IPS DF 4.7 (cell line): ENCODE measurements at regions not wholly inside any gene's neighbourhood (a gene's known extent, or its start where the extent isn't known, plus 50 kb on each side); places are given as distances from the start of the nearest gene placed in this dataset.
"Not testable (repeated sequence)": the region's sequence is repeated elsewhere in the genome, so short reads cannot be mapped to it uniquely, and the experiment has no call there.

Experiments
- DNase-seq: peaks from one replicate; pipeline ENCODE4 v3.0.0-alpha.2; 2013; ENCODE audit warnings: low spot score; ENCODE audit errors: extremely low read depth

DNA sequence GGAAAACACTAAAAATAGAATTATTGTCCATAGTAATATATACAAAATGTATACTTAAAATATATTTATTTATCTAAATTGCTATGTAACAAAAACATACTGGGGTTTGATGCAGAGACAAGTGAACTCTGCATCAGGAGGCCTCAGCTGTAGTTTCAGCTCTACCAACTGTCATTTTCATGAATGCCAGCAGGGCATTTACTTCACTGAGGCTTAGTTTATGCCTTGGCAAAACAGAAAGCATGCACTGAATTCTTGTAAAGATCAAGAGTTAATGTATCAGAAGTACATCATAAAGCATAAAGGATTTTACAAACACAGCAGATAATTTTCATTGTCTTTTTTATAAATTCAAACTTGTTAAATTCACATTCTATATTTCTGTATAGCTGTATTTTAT, 577.0 kb downstream of the C4orf33 start:
- no peak for DNase-seq

DNA sequence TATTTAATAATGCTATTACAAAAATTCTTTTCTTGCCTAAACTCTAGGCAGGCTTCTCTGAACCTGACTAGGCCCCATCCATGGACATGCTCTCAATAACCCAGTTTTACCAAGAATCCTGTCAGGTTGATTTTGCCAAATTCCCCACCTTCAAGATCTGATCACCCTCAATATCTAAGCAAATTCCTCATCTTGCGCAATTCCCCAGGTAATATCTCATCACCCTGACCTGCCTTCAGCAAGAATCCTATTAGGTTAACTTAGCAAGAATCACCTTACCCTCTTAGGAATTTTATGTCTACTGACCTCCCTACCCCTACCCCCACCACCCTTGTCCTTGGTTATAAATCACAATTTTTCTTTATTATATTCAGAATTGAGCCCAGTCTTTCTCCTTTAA, 579.1 kb downstream of the C4orf33 start:
- no peak for DNase-seq

DNA sequence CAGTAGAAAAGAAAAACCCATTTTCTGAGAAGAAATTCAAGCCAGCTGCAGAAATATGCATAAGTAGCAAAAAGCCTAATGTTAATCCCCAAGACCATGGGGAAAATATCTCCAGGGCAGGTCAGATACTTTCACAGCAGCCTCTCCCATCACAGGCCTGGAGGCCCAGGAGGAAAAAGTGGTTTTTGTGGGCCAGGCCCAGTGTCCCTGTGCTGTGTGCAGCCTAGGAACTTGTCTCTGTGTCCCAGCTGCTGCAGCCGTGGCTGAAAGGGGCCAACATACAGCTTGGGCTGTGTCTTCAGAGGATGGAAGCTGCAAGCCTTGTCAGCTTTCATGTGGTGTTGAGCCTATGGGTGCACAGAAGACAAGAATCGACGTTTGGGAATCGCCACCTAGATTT, 581.0 kb downstream of the C4orf33 start:
- no peak for DNase-seq

DNA sequence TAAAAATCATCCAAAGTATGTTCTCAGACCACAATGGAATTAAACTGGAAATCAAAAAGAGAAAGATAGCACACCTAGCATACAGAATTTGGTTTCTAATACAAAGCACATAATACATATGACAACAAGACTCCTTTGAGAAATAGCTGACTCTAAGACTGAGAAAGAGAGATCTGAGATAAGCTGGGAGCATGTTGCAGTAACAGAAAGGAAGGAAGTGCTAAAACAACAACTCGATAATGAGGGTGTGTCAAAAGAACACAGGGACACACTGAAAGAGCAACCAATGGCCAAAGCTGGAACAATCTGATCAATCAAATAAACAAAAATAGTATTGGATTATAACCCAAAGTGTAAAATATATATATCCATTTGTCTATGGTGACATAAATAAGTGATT, 586.6 kb downstream of the C4orf33 start:
- no peak for DNase-seq

DNA sequence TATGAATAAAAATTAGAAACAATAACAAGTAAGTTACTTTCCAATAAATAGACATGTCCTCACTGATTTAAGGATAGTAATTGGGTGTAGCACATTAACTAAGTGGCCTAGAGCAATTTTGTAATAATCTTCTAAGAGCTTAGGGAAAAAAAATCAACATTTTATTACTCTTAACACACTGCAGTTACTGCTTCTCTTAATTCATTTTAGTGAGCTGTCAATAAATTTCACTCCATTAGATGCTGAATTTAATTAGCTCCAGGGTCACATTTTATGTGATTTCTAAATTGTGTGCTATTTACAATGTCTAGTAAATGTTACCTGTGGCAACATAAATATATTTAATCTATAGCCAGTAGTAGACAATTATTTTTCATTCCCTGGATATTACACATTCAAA, 612.0 kb downstream of the C4orf33 start:
- no peak for DNase-seq

DNA sequence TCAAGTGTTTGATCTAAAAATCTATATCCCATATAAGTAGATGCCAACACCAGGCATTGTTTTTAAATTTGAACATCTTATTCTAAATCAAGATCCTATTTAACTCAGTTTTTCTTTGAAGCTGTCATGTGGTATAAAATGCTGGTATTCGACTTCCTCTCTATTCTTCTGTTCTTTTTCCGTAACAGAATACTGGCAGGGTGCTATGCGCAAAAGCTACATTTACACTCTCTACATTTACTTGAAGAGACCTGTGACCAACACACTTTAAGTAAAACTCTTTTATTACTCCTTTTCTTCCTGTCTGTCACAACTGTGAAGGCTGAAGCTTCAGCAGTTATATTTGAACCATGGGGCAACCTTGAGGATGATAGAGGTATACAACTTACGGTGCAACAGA, 612.8 kb downstream of the C4orf33 start:
- no peak for DNase-seq

DNA sequence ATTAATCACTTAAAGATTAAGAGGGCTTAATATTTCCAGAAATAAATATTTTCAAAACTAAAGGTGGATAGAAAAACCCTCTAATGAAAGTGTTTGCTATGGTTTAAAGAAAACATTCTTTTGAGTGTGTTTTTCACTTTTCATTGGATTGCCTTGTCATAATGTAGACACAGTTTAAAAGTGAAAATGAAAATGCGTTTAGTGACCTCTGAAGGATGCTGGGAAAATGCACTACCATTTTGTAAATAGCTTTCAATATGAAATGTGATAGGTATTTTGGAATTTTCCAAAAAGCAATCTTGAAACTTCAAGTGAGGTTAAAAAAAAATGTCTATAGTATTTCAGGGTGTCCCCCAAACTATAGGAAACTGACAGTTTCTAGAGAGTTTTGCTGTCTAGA, 642.2 kb downstream of the C4orf33 start:
- no peak for DNase-seq

DNA sequence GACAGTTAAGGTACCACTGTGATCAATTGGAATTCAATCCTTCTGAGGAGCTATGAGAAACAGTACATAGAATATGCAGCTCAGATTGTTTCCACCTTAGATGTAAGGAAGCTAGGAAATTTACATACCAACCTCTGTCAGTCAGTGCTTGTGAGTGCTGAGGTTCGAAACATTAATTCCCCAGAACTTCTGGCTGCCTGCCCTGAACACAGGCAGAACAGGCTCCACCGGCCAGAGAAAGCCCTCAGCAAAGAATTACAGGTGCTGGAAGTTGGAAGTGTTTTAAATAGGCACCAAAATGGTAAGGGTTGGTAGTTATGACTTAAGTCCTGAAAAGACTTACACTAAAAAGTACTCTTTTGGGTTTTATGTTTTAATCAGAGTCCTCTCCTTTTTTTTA, 651.8 kb downstream of the C4orf33 start:
- no peak for DNase-seq

DNA sequence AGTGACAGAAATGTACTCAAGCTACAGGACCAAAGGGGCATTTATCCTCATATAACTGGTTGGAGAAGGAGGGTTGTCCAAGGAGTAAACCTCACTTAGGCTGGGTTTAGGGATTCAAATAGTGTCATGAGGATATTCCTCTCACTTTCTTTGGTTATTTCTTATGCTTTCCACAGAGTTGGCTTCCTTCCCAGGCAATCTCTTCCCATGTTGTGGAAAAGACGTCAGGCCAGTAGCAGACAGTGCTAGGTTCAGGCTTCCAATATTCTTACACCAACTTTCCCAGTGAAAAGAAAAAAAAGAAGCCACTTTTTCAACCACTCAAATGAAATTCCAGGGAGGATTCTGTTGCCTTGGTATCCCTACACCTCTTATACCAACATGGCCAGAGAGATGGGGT, 653.0 kb downstream of the C4orf33 start:
- DNase-seq, result no peak

DNA sequence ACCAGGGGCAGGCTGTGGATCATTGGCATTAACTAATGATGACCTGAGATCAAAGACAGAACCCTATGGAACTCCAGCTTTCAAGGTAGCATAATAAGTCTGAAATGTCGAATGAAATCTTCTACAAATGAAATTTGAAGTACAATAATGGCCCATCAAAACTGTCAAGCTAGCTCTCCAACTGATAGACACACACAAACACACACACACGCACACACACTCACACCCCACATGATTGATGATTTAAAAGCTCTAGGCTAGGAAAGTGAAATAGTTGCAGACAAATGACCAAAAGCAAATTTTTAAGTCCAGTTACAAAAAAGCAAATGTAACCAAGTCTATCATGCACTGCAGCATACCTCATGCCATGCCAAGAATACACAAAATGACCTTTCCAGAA, 655.7 kb downstream of the C4orf33 start:
- no peak for DNase-seq

DNA sequence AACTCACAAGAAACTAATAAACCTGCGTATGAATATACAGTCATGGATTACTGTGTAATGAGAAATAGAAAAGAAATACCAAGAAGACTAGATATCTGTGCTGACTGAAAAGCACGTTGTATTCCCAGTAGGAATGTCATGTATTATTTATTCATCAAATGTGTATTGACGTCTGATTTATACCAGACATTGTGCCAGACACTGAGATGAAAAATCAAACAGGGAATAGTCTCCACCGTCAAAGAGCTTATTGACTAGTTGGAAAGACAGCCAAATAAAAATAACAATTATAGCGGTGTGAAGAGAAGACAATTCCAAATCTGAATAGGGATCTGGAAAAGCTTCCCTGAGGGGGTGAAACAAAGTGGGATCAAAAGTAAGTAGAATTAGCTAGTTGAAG, 687.6 kb downstream of the C4orf33 start:
- no peak for DNase-seq

DNA sequence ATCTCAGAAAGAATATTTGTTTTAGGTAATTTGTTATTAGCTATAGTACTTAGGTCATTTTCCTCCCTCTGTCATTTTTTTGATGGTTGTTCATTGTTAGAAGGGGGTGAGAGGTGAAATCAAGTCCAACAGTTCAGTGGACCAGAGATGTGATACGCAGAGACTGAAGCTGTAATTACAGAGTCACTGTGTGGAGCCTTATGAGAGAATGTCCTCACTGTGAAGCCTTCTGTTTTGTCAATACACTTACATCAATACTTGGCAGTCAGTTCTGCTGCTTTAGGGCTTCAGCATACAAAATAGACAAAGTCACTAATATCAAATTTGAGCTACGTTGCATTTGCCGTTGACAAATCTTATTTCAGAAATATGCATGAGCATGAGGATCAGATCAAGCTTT, 692.5 kb downstream of the C4orf33 start:
- DNase-seq, result no peak

DNA sequence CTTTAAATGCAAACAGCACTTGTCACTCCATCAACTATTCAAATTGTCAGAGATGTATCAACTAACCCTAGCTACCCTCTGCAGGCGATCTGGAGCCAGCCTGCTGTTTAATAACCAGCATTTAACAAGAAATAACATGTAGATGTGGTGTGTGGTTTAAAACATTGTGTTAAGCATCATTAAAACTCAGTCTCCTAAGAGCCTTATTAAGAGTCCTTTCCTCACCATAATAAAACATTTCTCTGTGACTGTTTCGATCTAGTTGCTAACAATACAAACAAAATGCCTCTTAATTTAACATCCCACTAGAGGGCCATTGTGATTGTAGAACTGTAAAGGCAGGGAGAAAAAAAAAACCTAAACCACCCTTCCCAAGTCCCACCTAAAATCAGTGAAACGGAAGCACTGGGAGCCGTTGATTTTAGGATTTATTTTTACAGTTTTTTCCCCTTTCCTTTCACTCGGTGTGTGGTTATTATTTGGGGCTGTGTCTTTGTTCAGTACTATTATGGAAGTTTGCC, 708.6 kb downstream of the C4orf33 start:
- no peak for DNase-seq

DNA sequence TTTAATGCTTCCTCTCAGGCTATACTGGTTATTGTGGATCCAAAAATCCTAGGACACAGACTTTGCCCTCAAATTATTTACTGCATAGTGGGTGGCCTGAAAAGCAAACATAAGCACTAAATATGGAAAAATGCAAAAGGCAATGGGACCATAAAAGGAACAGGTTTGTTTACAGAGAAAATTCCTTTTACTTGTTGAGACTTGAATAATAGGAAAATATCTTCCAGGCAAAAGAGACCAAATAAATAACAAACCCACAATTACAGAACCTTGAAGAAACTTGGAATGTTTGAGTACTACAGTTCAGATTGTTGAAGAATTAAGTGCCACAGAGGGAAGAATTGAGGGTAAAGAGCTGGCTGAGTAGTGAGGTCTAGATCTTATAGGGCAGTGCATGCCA, 711.0 kb downstream of the C4orf33 start:
- DNase-seq, result no peak

DNA sequence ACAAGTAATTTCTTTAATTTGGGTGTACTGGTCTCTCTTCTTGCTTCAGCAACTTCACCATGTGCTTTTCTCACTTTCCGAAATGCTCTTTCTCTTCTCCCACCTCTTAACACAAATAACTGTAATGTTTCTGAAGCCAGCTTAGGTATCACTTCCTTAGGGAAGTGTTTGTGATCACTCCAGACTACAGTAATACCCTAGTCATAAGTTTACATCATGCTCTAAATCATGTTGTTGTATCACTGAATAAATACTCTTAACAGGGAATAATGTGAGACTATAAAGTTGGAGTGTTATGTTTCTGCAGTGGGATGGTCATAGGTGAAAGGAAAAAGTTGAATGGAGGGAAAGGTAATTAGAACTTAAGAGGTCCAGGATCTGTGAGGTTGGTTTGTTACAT, 712.3 kb downstream of the C4orf33 start:
- DNase-seq, result no peak

DNA sequence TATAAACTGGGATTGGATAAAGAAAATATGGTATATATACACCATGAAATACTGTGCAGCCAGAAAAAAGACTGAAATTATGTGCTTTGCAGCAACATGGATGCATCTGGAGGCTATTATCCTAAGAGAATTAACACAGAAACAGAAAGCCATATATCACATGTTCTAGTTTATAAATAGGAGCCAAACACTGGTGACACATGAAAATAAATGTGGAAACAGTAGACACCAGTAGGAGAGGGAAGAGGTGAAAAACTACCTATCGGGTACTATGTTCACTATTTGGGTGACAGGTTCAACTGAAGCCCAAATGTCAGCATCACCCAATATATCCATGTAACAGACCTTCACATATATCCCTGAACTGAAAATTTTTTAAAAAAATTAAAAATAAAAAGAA, 725.1 kb downstream of the C4orf33 start:
- DNase-seq, result no peak

DNA sequence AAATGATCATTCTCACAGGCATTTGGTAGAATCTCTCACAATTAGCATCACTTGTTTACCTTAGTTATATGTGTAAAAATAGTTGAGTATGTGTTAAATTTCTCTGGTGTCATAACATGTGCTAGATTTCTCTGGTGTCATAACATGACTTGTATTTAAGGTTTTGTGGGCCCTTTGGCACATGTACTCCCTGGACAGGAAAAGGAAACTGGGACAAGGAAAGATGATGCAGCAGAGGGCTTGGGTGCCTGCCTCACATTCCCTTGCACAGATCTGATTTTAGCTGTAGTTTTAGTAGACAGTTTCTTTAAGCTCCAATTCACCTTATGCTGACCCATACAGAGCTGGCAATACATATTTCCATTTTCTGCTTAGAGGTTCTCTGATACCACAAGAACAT, 726.0 kb downstream of the C4orf33 start:
- DNase-seq, result no peak

DNA sequence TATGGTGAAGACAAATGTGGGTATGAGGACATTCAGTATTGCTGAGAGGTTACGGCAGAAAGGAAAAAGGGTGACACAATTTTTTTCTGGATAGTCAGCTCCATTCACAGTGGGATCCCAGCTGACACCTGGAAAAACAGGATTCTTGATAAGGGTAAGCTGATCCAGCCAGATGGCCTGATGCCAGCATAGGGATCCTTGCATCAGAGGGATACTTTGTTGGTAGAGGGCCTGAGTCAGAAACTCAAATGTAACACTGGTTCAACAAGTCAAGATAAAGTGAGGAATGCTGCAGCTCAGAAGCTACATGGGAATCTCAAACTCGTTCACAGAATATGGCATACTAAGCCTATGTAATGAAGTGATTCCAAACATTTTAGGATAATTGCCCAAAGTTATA, 726.7 kb downstream of the C4orf33 start:
- DNase-seq, result no peak

DNA sequence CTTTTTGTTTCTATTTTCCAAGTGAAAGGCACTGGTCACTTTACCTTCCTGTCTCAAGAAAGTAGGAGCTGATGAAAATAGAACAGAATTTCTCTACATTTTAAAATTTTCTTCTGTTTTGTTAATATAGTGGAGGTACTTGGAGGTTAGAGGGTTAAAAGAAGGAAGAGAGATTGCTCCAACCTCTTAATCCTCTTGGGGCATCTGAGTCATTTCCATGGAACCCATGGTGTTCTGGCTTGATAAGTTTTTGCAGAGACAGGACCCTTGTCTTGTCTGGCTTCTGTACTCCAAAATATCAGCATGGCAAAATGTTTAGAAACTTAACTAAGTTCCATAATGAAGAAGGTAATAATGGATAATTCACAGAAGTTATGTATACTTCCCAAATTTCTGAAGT, 727.2 kb downstream of the C4orf33 start:
- no peak for DNase-seq

DNA sequence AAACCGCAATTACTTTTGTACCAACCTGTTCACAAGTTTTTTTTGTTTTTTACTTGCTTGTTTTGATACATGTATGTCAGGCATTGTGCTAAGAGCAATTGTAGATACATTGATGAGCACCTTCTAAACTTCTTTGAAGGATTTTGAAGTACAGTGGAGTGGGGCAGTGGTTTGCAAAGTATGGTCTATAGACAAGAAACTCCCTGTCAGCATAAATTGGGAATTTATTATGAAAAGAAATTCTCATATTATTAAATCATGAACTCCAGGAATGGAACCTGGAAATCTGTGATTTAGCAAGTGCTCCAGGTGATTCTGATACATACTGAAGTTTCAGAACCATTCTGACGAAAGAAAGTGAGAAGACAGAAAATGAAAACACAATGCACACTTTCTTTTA, 733.4 kb downstream of the C4orf33 start:
- no peak for DNase-seq

DNA sequence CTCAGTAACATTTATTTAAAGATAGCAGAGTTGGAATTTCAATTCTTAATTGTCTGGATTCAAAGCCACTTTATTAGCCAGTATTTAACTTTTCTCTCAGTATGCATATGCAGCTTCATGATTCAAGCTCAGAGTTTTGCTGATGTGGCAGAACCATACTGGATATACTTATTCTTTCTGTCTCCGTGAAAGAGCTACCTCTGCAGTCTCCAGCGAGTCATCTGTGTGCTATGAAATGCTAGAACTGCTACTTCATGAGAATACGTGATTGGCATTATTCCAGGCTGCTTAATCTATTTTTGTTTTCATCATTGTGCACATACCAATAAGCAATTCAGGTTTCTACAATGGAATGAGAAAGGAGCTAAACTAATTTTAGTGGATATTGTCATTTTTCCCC, 743.7 kb downstream of the C4orf33 start:
- DNase-seq, result no peak

DNA sequence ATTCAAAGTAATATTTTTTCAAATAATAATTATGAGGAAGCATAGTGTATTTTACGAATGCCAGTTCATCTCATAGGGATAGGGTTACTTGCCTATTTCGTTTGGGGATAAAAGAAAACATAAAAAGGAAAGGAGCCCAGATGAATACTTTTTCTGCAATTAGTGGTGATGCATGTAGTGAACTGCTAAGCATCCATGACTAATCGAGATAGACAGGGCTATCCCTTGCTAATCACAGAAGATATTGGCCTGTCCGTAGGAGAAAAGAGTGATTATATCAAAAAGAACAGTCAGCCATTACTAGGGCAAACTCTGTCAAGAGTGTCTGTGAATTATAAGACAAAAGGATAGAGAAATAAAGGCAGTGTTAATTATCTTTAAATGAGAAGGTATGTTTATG, 746.1 kb downstream of the C4orf33 start:
- DNase-seq, result no peak

DNA sequence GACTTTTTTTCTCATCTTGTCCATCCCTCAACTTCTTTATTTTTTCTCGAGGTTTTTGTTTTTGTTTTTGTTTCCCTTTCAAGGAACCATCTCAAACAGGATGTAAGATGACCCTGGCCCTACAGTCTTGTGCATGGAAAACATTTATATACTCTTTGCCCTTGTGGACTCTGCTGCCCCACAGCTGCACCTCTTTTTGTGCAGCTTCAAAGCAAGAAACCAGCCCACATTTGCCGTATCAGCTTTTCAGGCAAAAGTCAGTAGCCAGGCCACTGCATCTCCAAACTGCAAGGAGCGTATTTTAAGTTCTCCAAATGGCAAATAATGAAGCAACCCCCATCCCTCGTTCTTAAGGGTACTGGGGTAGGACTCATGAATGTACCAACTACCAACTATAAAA, 756.5 kb downstream of the C4orf33 start:
- no peak for DNase-seq

DNA sequence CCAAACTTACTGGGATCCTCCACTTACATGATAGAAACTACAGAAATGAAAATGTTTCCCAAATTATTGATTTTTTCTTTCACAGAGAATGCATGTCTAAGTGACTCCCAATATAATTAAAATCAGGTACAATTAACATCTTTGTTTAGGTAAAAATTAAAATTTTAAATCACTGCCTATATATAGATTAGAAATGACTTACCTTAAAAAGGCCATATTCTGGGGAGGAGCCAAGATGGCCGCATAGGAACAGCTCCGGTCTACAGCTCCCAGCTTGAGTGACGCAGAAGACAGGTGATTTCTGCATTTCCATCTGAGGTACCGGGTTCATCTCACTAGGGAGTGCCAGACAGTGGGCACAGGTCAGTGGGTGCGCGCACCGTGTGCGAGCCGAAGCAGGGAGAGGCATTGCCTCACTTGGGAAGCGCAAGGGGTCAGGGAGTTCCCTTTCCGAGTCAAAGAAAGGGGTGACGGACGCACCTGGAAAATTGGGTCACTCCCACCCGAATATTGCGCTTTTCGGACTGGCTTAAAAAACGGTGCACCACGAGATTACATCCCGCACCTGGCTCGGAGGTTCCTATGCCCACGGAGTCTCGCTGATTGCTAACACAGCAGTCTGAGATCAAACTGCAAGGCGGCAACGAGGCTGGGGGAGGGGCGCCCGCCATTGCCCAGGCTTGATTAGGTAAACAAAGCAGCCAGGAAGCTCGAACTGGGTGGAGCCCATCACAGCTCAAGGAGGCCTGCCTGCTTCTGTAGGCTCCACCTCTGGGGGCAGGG, 757.9 kb downstream of the C4orf33 start:
- not testable (repeated sequence) for DNase-seq
